Ishikawa (cell line): ENCODE measurements at regions not wholly inside any gene's neighbourhood (a gene's known extent, or its start where the extent isn't known, plus 50 kb on each side); places are given as distances from the start of the nearest gene placed in this dataset.

Source experiments
- CEBPB ChIP-seq: IDR thresholded peaks from 2 replicates; pipeline ENCODE4 v1.6.1; 2012
- CREB1 ChIP-seq: IDR thresholded peaks from 2 replicates; pipeline ENCODE4 v1.6.1; 2012; ENCODE audit warnings: low read depth
- EGR1 ChIP-seq: IDR thresholded peaks from 2 replicates; pipeline ENCODE4 v1.6.1; 2012
- EP300 ChIP-seq: IDR thresholded peaks from 2 replicates; pipeline ENCODE4 v1.6.1; 2012; ENCODE audit warnings: borderline replicate concordance
- NFIC ChIP-seq: IDR thresholded peaks from 2 replicates; pipeline ENCODE4 v1.6.1; 2012
- RAD21 ChIP-seq: IDR thresholded peaks from 2 replicates; pipeline ENCODE4 v1.6.1; 2012; ENCODE audit warnings: low read depth
- YY1 ChIP-seq: IDR thresholded peaks from 2 replicates; pipeline ENCODE4 v1.6.1; 2012; ENCODE audit warnings: low read depth
- TF ChIP-seq, protein P1 (sequence below): IDR thresholded peaks from 2 replicates; pipeline ENCODE4 v1.6.1; 2012

DNA sequence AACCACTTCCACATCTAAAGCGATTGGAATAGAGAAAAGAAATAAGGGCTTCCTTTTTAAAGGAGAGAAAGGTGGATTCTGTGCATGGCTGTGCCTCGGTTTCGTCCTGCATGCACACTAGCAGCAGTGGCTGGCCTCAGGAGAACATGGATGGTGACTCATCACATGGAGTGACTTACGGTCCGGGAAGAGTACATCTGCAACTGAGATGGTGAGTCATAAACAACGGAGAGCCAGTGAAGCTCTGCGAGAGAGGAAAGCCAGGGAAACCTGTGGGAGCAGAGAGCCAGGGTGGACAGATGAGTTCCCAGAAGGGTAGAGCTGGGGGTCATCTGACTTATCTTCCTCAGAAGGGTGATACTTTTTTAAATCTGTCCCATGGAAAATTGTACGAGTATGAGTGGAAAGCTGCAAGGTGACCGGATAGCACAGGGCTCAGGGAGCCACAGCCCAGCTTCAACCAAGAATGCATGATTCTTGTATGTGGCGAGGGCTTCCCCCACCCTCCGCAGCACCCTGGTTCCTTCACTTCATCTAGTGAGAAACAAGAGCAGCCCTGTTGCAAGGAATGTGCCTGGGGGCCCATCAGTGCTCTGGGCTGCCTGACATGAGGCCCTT, 259.1 kb downstream of the KLF6 start:
- no peak for TF ChIP-seq EP300
- TF ChIP-seq RAD21, result no peak
- TF ChIP-seq, protein P1, sequence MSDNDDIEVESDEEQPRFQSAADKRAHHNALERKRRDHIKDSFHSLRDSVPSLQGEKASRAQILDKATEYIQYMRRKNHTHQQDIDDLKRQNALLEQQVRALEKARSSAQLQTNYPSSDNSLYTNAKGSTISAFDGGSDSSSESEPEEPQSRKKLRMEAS, result no peak
- no peak for TF ChIP-seq NFIC
- no peak for TF ChIP-seq YY1
- no peak for TF ChIP-seq EGR1
- TF ChIP-seq CEBPB, result no peak
- no peak for TF ChIP-seq CREB1
